ENCODE measurements at regions not wholly inside any gene's neighbourhood (a gene's known extent, or its start where the extent isn't known, plus 50 kb on each side); places are given as distances from the start of the nearest gene placed in this dataset.

DNA sequence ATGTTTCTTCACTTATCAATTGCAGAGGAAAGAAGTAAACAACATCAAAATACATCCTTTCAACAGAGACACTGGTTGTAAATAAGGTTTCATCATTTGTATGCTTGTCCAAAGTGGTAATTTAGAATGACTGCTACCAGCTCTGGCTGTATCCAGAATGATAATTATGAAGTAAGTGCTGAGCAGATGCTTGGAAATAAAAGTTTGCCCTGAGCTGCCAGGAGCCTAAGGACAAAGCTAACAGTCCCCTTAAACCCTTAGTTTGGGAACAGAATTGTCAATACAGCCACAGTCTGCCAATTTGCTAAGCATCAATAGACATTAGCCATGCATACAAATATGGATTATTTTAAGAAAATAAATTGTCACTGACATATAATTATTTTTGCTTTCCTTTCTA, 147.0 kb upstream of the SLC13A1 start:
- Histone ChIP-seq H3K36me3 (no peaks in the 10 kb centered on the region), H3K4me3 (no peak overlapping the region), H3K27me3 (no peaks in the 10 kb centered on the region), H3K27ac (replicated peaks in 1 of 4) (no peak overlapping the region), H3K9me3 (no peaks in the 10 kb centered on the region), H3K4me1 (peaks cover 0 to 9% (median 0%) of the 10 kb centered on the region in 4 donors)
- no peak for DNase-seq (ENCODE audit: extremely low spot score)
- no peak for TF ChIP-seq POLR2A (IDR thresholded peaks at IDR 0.05; ENCODE audit: low read depth)
- intact Hi-C loops (cut with DNase I): no loop called here

GRCh38 chr7:123343611-123344010, 143.8 kb upstream of the SLC13A1 start:
- DNase-seq (ENCODE audit: extremely low spot score): no peak
- TF ChIP-seq POLR2AphosphoS5 (IDR thresholded peaks at IDR 0.05) (no peak), POLR2A (IDR thresholded peaks at IDR 0.05; ENCODE audit: low read depth) (no peak)
- no peak overlapping the region for H3K27ac ChIP-seq (replicated peaks in 1 of 4)
- no peak overlapping the region for H3K4me3 ChIP-seq
- 96% methylated on average over 1 of the region's 1 CpG for WGBS
- H3K36me3 ChIP-seq: no peaks in the 10 kb centered on the region
- intact Hi-C loops (cut with DNase I): no loop called here
- H3K4me1 ChIP-seq: peaks cover 0 to 9% (median 0%) of the 10 kb centered on the region in 4 donors
- H3K27me3 ChIP-seq: no peaks in the 10 kb centered on the region
- H3K9me3 ChIP-seq: peaks cover 0 to 5% (median 0%) of the 10 kb centered on the region in 4 donors

DNA sequence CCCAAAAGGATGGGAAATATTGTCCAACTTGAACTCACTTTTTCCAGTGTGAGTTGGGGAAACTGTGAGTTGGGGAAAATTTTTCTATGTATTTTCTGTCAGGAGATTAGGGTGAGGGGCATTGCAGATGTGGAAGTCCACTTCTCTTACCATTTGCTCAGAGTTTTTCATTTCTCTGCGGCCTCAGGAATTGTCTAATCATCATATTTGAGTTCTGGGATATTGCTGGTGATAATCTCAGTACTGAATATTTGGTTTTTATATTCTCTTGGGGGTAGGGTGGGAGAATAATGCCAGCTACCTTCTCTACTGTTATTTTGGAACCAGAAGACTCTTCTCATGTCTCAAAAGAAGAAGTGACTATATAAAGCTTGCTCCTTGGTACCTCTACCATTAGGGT, 141.3 kb upstream of the SLC13A1 start:
- no peak for DNase-seq (ENCODE audit: extremely low spot score)
- H3K27ac ChIP-seq (replicated peaks in 1 of 4): no peak overlapping the region
- WGBS: 84% methylated on average over 1 of the region's 1 CpG
- intact Hi-C loops (cut with DNase I): no loop called here
- TF ChIP-seq POLR2AphosphoS5 (IDR thresholded peaks at IDR 0.05): no peak
- H3K4me1 ChIP-seq: peaks cover 0 to 3% (median 0%) of the 10 kb centered on the region in 4 donors
- H3K4me3 ChIP-seq: no peak overlapping the region
- no peaks in the 10 kb centered on the region for H3K36me3 ChIP-seq
- no peaks in the 10 kb centered on the region for H3K27me3 ChIP-seq
- H3K9me3 ChIP-seq: peaks cover 0 to 5% (median 0%) of the 10 kb centered on the region in 4 donors

GRCh38 chr7:123338688-123339087, 138.9 kb upstream of the SLC13A1 start:
- DNase-seq (ENCODE audit: extremely low spot score): no peak
- Histone ChIP-seq H3K9me3 (peaks cover 0 to 5% (median 0%) of the 10 kb centered on the region in 4 donors), H3K4me3 (no peak overlapping the region), H3K27ac (replicated peaks in 1 of 4) (no peak overlapping the region), H3K36me3 (no peaks in the 10 kb centered on the region), H3K27me3 (no peaks in the 10 kb centered on the region), H3K4me1 (peaks cover 0 to 3% (median 0%) of the 10 kb centered on the region in 4 donors)
- intact Hi-C loops (cut with DNase I): no loop called here
- TF ChIP-seq POLR2A (IDR thresholded peaks at IDR 0.05; ENCODE audit: low read depth) (no peak), EP300 (IDR thresholded peaks at IDR 0.05) (no peak)
- TF ChIP-seq, protein P1, sequence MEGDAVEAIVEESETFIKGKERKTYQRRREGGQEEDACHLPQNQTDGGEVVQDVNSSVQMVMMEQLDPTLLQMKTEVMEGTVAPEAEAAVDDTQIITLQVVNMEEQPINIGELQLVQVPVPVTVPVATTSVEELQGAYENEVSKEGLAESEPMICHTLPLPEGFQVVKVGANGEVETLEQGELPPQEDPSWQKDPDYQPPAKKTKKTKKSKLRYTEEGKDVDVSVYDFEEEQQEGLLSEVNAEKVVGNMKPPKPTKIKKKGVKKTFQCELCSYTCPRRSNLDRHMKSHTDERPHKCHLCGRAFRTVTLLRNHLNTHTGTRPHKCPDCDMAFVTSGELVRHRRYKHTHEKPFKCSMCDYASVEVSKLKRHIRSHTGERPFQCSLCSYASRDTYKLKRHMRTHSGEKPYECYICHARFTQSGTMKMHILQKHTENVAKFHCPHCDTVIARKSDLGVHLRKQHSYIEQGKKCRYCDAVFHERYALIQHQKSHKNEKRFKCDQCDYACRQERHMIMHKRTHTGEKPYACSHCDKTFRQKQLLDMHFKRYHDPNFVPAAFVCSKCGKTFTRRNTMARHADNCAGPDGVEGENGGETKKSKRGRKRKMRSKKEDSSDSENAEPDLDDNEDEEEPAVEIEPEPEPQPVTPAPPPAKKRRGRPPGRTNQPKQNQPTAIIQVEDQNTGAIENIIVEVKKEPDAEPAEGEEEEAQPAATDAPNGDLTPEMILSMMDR (IDR thresholded peaks at IDR 0.05): no peak

DNA sequence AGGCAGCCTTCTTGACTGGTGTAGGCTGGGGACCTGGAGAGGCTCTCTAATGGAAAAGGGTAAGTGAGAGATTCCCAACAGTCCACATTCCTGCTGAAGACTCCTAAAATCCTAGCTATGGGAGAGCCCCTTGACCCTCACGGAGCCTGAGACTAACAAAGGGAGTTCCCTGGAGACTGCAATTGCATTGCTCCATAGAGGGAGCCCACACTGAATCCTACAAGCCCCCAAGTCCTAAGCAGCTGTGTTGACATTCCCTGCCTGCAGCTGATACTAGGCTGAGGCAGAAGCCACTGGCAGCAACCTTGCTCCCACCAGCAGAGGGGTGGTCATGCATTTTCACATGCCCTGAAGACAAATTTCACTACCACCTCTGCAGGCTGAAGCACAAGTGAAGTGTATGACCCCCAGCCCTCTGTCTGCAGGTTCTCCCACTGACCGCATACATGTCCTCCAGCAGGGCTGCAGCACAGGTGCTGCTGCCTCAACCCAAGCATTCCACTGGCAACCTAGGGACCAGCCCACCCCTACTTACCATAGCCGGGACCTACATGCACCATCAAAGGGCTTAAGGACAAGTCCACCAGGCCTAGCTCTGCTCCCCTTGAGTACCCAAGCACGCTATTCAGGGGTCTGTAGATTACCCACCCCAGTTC, 130.3 kb upstream of the SLC13A1 start:
- TF ChIP-seq POLR2A (IDR thresholded peaks at IDR 0.05; ENCODE audit: low read depth) (no peak), POLR2AphosphoS5 (IDR thresholded peaks at IDR 0.05) (no peak), EP300 (IDR thresholded peaks at IDR 0.05) (no peak)
- TF ChIP-seq, protein P1 (IDR thresholded peaks at IDR 0.05): no peak
- no peak overlapping the region for H3K4me3 ChIP-seq
- H3K27ac ChIP-seq (replicated peaks in 1 of 4): no peak overlapping the region
- WGBS: 76% methylated on average over 4 of the region's 4 CpGs
- H3K9me3 ChIP-seq: peaks cover 0 to 8% (median 0%) of the 10 kb centered on the region in 4 donors
- H3K27me3 ChIP-seq: no peaks in the 10 kb centered on the region
- no peaks in the 10 kb centered on the region for H3K4me1 ChIP-seq
- no peaks in the 10 kb centered on the region for H3K36me3 ChIP-seq
- intact Hi-C loops (cut with DNase I): no loop called here
- no peak for DNase-seq (ENCODE audit: extremely low spot score)

GRCh38 chr7:123327661-123328060, 127.9 kb upstream of the SLC13A1 start:
- Histone ChIP-seq H3K36me3 (no peaks in the 10 kb centered on the region), H3K4me1 (no peaks in the 10 kb centered on the region), H3K9me3 (peaks cover 0 to 12% (median 4%) of the 10 kb centered on the region in 4 donors), H3K27ac (replicated peaks in 1 of 4) (no peak overlapping the region), H3K27me3 (no peaks in the 10 kb centered on the region), H3K4me3 (no peak overlapping the region)
- no peak for DNase-seq (ENCODE audit: extremely low spot score)
- no peak for TF ChIP-seq POLR2AphosphoS5 (IDR thresholded peaks at IDR 0.05)
- TF ChIP-seq, protein P1 (IDR thresholded peaks at IDR 0.05): no peak
- TF ChIP-seq EP300 (IDR thresholded peaks at IDR 0.05): no peak
- intact Hi-C loops (cut with DNase I): no loop called here
- 79% methylated on average over 1 of the region's 1 CpG for WGBS

Data from esophagus muscularis mucosa (tissue), 4 donors.